MCF 10A (cell line): ENCODE measurements at regions not wholly inside any gene's neighbourhood (a gene's known extent, or its start where the extent isn't known, plus 50 kb on each side); places are given as distances from the start of the nearest gene placed in this dataset.

Source experiments
- BruUV-seq: library from RNA; stranded (reverse); fragments of 400-500 nt; replicated peaks from 2 replicates; lab custom pipeline; 2021; lab: Mats Ljungman, UMichigan
- CTCF ChIA-PET: fragments of 300-600 bp; sonication (Branson Sonifier 250); formaldehyde crosslinking; extraction: SDS; loops from one replicate; lab custom pipeline; 2021; ENCODE audit warnings: antibody characterized with exemption, inconsistent platforms; lab: Yijun Ruan, JAX
- POLR2A ChIA-PET: fragments of 300-600, 350-650 bp; sonication (Branson Sonifier 250); formaldehyde crosslinking; extraction: SDS; loops from one replicate; lab custom pipeline; 2020; ENCODE audit warnings: antibody characterized with exemption, inconsistent platforms; lab: Yijun Ruan, JAX
- DNase-seq: peaks from one replicate; pipeline ENCODE4 v3.0.0-alpha.2; 2018; ENCODE audit not compliant: unreplicated experiment
- H3K27ac Mint-ChIP-seq: one replicate; pipeline ENCODE4 v1.8.0; 2022; ENCODE audit warnings: mild to moderate bottlenecking, low read depth, mixed read lengths; ENCODE audit not compliant: unreplicated experiment
- H3K27me3 Mint-ChIP-seq: one replicate; pipeline ENCODE4 v1.8.0; 2022; ENCODE audit warnings: mixed read lengths; ENCODE audit not compliant: insufficient read depth, unreplicated experiment
- H3K36me3 Mint-ChIP-seq: one replicate; pipeline ENCODE4 v1.8.0; 2022; ENCODE audit warnings: mild to moderate bottlenecking, moderate library complexity, mixed read lengths; ENCODE audit not compliant: insufficient read depth, unreplicated experiment
- H3K4me1 Mint-ChIP-seq: one replicate; pipeline ENCODE4 v1.8.0; 2022; ENCODE audit warnings: mixed read lengths; ENCODE audit not compliant: insufficient read depth, unreplicated experiment
- H3K4me3 Mint-ChIP-seq: one replicate; pipeline ENCODE4 v1.8.0; 2022; ENCODE audit warnings: mild to moderate bottlenecking, moderate library complexity, mixed read lengths; ENCODE audit not compliant: unreplicated experiment
- H3K9me3 Mint-ChIP-seq: one replicate; pipeline ENCODE4 v1.8.0; 2022; ENCODE audit warnings: mixed read lengths; ENCODE audit not compliant: unreplicated experiment
- intact Hi-C: fragments of 100-400 bp; cut with micrococcal nuclease; formaldehyde crosslinking; loops from 2 replicates; pipeline ENCODE4 v1.14.1; 2022
- TF ChIP-seq, protein P1 (sequence below): fragments of 200-600 bp; IDR thresholded peaks from one replicate; pipeline ENCODE4 v1.8.0; 2022; ENCODE audit warnings: antibody characterized with exemption, mild to moderate bottlenecking; ENCODE audit not compliant: unreplicated experiment

DNA sequence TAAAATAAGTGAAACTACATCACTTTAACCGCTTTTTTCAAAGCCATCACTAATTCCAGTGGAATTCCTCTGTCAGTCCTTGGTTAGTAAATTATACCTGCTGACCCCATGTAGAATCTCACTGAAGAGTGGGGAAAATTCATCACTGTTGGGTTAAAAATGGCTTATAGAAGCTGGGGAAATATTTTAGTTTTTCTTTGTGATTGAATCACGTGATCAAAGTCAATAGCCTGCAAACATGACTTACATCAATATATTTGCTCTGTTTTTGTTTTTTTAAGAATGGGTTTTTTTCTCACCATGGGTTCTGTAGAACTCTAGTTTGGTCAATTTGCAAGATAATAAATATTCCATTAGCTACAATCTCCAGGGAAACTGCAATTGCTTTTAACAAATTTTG lies 445.2 kb upstream of the FAM47C start:
- H3K9me3 Mint-ChIP-seq: no peaks in the 10 kb centered on the region
- TF ChIP-seq, protein P1, sequence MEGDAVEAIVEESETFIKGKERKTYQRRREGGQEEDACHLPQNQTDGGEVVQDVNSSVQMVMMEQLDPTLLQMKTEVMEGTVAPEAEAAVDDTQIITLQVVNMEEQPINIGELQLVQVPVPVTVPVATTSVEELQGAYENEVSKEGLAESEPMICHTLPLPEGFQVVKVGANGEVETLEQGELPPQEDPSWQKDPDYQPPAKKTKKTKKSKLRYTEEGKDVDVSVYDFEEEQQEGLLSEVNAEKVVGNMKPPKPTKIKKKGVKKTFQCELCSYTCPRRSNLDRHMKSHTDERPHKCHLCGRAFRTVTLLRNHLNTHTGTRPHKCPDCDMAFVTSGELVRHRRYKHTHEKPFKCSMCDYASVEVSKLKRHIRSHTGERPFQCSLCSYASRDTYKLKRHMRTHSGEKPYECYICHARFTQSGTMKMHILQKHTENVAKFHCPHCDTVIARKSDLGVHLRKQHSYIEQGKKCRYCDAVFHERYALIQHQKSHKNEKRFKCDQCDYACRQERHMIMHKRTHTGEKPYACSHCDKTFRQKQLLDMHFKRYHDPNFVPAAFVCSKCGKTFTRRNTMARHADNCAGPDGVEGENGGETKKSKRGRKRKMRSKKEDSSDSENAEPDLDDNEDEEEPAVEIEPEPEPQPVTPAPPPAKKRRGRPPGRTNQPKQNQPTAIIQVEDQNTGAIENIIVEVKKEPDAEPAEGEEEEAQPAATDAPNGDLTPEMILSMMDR: no peak
- ChIA-PET POLR2A (no interaction called here), CTCF (no interaction called here)
- H3K4me3 Mint-ChIP-seq: no peak overlapping the region
- H3K36me3 Mint-ChIP-seq: no peaks in the 10 kb centered on the region
- no TSS peak for BruUV-seq
- H3K27ac Mint-ChIP-seq: no peak overlapping the region
- H3K27me3 Mint-ChIP-seq: peaks cover 12% of the 10 kb centered on the region
- intact Hi-C loops: no loop called here
- DNase-seq: no peak
- H3K4me1 Mint-ChIP-seq: no peaks in the 10 kb centered on the region

DNA sequence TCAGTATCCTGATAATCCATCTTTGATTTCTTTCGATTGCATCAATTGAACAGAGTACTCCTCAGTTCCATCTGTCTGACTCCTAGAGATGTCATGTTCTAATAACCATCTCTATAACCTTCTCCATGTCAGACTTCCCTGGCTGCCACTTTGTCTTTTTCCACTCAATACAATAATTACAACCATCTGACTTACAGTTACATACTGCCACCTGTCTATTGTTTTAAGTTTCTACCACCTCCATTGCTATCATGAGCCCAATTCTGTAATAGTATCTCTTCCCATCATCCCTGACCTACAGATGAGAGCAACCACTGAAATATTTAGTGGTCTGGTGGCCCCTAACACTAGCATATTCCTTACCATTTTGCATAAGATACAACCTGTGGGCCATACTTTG lies 439.2 kb upstream of the FAM47C start:
- H3K4me3 Mint-ChIP-seq: no peak overlapping the region
- H3K27ac Mint-ChIP-seq: no peak overlapping the region
- ChIA-PET CTCF (interaction anchor here (0.7 to 1.1 kb wide), 2 partner anchors 11 to 677 kb away, joined by 3 to 4 read pairs; no protein-coding TSS in a partner anchor), POLR2A (no interaction called here)
- H3K36me3 Mint-ChIP-seq: no peaks in the 10 kb centered on the region
- H3K27me3 Mint-ChIP-seq: no peaks in the 10 kb centered on the region
- no peaks in the 10 kb centered on the region for H3K9me3 Mint-ChIP-seq
- peak; percentile 6 for DNase-seq
- TF ChIP-seq, protein P1: no peak
- no peaks in the 10 kb centered on the region for H3K4me1 Mint-ChIP-seq
- no TSS peak for BruUV-seq
- intact Hi-C loops: loop anchor here (5.0 kb wide), 1 partner anchor 677 kb away; no protein-coding TSS in a partner anchor

DNA sequence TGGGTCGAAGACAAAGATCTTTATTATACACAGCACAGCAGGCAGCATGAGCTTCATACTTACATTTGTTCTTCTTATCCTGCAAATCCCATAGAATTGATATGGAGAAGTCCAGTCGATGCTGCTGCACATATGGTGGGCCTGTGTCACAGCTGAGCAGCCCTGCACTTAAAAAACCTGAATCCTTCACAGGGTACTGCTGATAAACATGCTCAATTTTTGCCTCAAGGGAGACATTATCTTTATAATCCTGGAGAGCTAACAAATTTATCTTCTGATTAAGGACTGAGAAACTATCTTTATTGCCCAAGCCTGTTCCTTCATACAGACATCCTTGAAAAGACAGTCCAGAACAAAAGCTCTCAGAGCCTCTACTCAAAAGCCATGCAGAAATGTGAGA lies 434.4 kb upstream of the FAM47C start:
- Mint-ChIP-seq H3K4me1 (no peaks in the 10 kb centered on the region), H3K36me3 (no peaks in the 10 kb centered on the region), H3K9me3 (no peaks in the 10 kb centered on the region), H3K27me3 (no peaks in the 10 kb centered on the region), H3K27ac (no peak overlapping the region), H3K4me3 (no peak overlapping the region)
- no TSS peak for BruUV-seq
- TF ChIP-seq, protein P1: no peak
- no peak for DNase-seq
- CTCF ChIA-PET: no interaction called here
- intact Hi-C loops: no loop called here
- POLR2A ChIA-PET: interaction anchor here (1.5 kb wide), 1 partner anchor 10 kb away, joined by 3 read pairs; no protein-coding TSS in a partner anchor

- POLR2A ChIA-PET: no interaction called here
- CTCF ChIA-PET: interaction anchor here (0.7 kb wide), 1 partner anchor 309 kb away, joined by 3 read pairs; no protein-coding TSS in a partner anchor
- intact Hi-C loops: no loop called here
- Mint-ChIP-seq H3K4me3 (no peak overlapping the region), H3K27me3 (peaks cover under 1% of the 10 kb centered on the region), H3K36me3 (no peaks in the 10 kb centered on the region), H3K9me3 (no peaks in the 10 kb centered on the region), H3K27ac (no peak overlapping the region), H3K4me1 (no peaks in the 10 kb centered on the region)
- TF ChIP-seq, protein P1: no peak
- no peak for DNase-seq
- BruUV-seq: no TSS peak
Measured at GRCh38 chrX:36575670-36576069, 432.5 kb upstream of the FAM47C start.
